GM12865 (cell line): ENCODE measurements at regions not wholly inside any gene's neighbourhood (a gene's known extent, or its start where the extent isn't known, plus 50 kb on each side); places are given as distances from the start of the nearest gene placed in this dataset.

ENCODE experiments used
- DNase-seq: peaks from one replicate; pipeline ENCODE4 v3.0.0; 2010; ENCODE audit warnings: low read depth
- H3K4me3 ChIP-seq: 2 replicates; pipeline ENCODE4 v1.5.1; 2011; ENCODE audit warnings: mild to moderate bottlenecking, low read depth, low read length, control low read depth
- TF ChIP-seq, protein P1 (sequence below): IDR thresholded peaks from 2 replicates; pipeline ENCODE4 v1.5.1; 2011; ENCODE audit warnings: low read length, control low read depth, low read depth, inconsistent platforms; ENCODE audit not compliant: insufficient read depth; ENCODE audit errors: missing control alignments

DNA sequence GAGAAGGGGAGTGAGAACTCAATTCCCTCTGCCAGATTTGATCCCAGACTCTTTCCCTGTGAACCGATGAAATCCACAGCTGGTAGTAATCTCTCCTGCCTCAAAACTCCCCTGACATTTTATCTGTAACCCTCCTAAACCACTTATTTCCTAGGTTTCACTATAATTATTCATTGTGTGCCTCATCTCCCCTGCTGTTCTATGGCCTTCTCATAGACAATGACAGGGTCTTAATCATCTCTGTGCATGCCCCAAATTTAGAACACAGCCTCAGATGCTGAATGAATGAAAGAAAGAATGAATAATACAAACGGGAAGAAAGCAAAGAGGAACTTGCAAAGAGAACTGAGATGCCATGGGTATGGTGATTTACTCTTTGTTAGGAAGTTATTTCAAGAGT is 451.1 kb downstream of the HS3ST3B1 start:
- TF ChIP-seq, protein P1, sequence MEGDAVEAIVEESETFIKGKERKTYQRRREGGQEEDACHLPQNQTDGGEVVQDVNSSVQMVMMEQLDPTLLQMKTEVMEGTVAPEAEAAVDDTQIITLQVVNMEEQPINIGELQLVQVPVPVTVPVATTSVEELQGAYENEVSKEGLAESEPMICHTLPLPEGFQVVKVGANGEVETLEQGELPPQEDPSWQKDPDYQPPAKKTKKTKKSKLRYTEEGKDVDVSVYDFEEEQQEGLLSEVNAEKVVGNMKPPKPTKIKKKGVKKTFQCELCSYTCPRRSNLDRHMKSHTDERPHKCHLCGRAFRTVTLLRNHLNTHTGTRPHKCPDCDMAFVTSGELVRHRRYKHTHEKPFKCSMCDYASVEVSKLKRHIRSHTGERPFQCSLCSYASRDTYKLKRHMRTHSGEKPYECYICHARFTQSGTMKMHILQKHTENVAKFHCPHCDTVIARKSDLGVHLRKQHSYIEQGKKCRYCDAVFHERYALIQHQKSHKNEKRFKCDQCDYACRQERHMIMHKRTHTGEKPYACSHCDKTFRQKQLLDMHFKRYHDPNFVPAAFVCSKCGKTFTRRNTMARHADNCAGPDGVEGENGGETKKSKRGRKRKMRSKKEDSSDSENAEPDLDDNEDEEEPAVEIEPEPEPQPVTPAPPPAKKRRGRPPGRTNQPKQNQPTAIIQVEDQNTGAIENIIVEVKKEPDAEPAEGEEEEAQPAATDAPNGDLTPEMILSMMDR: no peak
- no peak overlapping the region for H3K4me3 ChIP-seq
- no peak for DNase-seq

DNA sequence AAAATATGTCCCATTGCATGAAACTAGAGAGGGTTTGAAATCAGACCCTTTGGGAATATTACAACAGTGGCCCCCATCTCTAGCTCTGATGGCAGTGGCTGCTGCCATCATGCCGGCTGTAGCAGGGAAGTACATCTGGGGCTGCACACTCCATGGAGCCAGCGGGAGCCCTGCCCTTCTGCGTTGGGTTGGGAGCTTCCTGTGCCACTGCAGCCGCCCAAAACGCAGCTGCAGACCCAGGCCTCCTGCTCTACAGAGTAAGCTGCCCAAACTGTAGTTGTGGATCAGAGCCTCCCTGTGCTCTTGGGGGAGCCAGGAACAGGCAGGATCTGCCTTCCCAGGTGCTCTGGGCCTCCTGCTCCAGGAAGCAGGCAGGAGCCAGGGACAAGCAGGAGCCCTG is 450.0 kb downstream of the HS3ST3B1 start:
- DNase-seq: no peak
- TF ChIP-seq, protein P1: no peak
- no peak overlapping the region for H3K4me3 ChIP-seq

DNA sequence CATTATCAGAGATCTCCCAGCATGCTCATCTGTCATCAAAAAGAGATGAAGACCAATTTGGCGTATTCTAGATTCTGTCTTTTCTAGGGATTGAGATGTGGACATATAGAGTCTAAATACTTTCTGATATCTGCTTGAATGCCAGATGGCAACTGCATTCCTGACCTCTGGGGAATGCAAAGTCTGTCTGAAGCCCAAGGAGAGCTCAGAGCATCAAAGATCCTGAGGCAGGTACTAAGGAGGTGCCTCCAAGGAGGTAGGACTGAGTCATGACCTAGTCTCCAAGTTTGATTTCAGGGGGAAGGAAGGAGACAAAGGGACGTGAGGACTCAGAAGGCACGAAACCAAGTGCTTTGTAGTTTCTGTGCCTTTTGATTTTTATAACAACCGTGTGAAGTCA is 448.4 kb downstream of the HS3ST3B1 start:
- no peak for DNase-seq
- TF ChIP-seq, protein P1: no peak
- no peak overlapping the region for H3K4me3 ChIP-seq

DNA sequence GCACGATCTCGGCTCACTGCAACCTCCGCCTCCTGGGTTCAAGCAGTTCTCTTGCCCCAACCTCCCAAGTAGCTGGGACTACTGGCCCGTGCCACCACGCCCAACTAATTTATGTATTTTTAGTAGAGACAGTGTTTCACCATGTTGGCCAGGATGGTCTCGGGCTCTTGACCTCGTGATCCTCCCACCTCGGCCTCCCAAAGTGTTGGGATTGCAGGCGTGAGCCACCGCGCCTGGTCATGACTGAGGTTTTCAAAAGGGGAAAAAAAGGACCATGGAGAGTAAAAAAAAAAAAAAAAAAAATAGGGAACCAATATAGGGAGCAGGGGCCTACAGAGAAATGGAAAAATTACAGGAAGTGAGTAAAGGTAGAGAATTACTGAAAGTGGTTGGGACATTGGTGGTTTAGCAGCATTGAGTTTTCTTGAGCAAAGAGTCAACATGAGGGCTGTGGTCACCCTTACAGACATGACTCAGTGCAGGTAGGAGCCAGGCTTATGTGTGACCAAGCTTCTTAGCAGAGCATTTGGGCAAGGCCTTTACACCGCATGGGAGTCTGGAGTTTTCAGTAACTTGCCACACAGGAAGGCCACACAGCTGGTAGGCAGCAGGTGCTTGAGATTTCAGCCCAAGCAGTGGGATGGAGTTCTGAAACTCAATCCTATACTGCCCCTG is 447.3 kb downstream of the HS3ST3B1 start:
- TF ChIP-seq, protein P1: no peak

DNA sequence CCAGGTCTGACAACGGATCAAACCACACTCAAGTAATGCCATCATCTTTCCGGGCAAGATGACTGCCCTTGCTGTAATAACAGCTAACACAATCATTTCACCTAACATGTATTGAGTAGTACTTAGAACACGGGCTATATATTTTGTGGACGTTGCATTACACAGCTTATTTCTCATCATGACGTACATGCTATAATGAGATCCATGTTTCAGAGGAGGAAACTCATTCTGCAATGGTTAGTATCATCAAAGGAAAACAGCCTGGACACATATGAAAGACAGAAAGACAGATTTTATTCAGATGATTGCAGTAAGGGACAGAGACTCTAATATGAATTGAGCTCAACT is 446.7 kb downstream of the HS3ST3B1 start:
- TF ChIP-seq, protein P1: no peak
- H3K4me3 ChIP-seq: no peak overlapping the region
- DNase-seq: no peak

More for the DNA sequence above, 447.3 kb downstream of the HS3ST3B1 start:
- peak; percentile 19 for DNase-seq
- no peak overlapping the region for H3K4me3 ChIP-seq

GRCh38 chr17:14746822-14747602 is 446.1 kb downstream of the HS3ST3B1 start:
- H3K4me3 ChIP-seq: no peak overlapping the region
- no peak for DNase-seq
- TF ChIP-seq, protein P1: no peak
